GM12872 (cell line): ENCODE measurements at regions not wholly inside any gene's neighbourhood (a gene's known extent, or its start where the extent isn't known, plus 50 kb on each side); places are given as distances from the start of the nearest gene placed in this dataset.

Experiments used
- CTCF ChIP-seq: IDR thresholded peaks from 3 replicates; pipeline ENCODE4 v1.5.1; 2011; ENCODE audit warnings: low read depth, mild to moderate bottlenecking, low read length, moderate library complexity; ENCODE audit not compliant: insufficient read depth

- TF ChIP-seq CTCF: no peak
Measured at GRCh38 chr6:99066044-99066443, 118.3 kb upstream of the FBXL4 start.

GRCh38 chr6:99064834-99065233, 117.1 kb upstream of the FBXL4 start:
- TF ChIP-seq CTCF: no peak

DNA sequence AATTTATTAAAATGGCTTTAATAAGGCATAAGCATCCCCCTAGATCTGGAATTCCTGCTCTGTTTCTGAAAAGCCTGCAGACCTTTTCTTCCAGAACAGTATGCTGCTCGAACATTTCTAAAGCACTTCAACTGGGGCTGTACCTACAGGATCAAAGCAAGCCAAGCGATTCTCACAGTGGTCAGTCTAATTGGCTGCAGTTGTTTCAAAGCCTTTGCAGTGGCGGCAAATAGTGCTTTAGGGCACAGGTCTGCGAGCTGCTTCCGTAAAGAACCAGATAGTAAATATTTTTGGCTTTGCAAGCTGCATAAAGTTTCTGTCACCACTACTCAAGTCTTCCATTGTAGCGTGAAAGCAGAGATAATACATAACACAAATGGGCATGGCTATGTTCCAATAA, 88.9 kb upstream of the FBXL4 start:
- no peak for TF ChIP-seq CTCF

- no peak for TF ChIP-seq CTCF
Measured at GRCh38 chr6:99032396-99032795, 84.7 kb upstream of the FBXL4 start.

DNA sequence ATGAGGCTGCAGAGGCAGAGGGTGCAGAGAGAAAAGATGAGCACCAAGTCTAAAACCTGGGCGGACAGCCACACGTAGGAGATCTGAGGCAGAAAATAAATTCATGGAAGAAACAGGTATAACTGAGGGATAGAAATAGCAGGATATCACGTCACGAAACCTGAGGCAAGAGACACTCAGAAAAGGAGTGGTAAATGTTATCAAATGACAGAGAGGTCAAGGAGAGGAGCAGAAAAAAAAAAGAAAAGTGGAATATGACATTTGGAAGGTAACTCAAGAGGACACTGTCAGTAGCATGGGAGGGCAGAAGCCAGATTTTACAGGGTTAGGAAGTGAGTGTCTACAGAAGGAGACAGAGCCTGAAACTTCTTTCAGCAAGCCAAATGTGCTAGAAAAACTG, 84.2 kb upstream of the FBXL4 start:
- TF ChIP-seq CTCF: no peak

- no peak for TF ChIP-seq CTCF
Measured at GRCh38 chr6:99030915-99031314, 83.2 kb upstream of the FBXL4 start.

DNA sequence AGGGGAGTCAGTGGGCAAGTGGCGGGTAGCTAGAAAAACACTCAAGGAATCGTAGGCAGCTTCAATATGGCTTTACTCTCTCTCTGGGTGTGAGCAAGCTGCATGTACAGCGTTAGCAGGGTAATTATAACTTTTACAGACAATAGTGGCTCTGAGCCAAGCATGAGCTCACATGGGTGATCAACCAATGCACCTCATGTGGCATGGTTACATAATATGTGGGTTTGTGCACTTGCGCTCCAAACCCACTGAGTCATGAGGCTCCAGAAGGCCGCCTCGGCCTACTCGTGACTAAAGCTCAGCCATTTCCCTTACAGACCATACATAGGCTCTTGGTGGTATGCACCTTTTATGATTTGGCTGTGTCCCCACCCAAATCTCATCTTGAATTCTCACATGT, 78.4 kb upstream of the FBXL4 start:
- TF ChIP-seq CTCF: no peak

- no peak for TF ChIP-seq CTCF
Measured at GRCh38 chr6:99024089-99024488, 76.3 kb upstream of the FBXL4 start.
